Esophagus muscularis mucosa (tissue), 4 donors: ENCODE measurements at regions not wholly inside any gene's neighbourhood (a gene's known extent, or its start where the extent isn't known, plus 50 kb on each side); places are given as distances from the start of the nearest gene placed in this dataset.

Experiments
- EP300 ChIP-seq: sonication (generic); formaldehyde crosslinking; IDR thresholded peaks from one replicate; pipeline ENCODE4 v1.6.1; 2017; ENCODE audit warnings: antibody characterized with exemption
- POLR2A ChIP-seq: fragments of 450-650 bp; IDR thresholded peaks from one replicate; pipeline ENCODE4 v1.6.1; 2017; ENCODE audit warnings: antibody characterized with exemption, moderate library complexity, mild to moderate bottlenecking, low read depth
- POLR2AphosphoS5 ChIP-seq, 2 donors: sonication (generic); formaldehyde crosslinking; IDR thresholded peaks; one replicate each; pipeline ENCODE4 v1.6.1; 2017; ENCODE audit warnings: antibody characterized with exemption in 2 of 2
- TF ChIP-seq, protein P1 (sequence below), 3 experiments: fragments of 200-600 bp in 2 of 3; fragments of 450-650 bp in 1 of 3; sonication (generic) in 2 of 3; IDR thresholded peaks; one replicate each; pipeline ENCODE4 v1.5.1; 2017 to 2019; ENCODE audit warnings: antibody characterized with exemption in 3 of 3, mild to moderate bottlenecking in 2 of 3, moderate library complexity in 1 of 3

GRCh38 chr5:86330736-86331135, 287.0 kb upstream of the COX7C start:
- TF ChIP-seq, protein P1, sequence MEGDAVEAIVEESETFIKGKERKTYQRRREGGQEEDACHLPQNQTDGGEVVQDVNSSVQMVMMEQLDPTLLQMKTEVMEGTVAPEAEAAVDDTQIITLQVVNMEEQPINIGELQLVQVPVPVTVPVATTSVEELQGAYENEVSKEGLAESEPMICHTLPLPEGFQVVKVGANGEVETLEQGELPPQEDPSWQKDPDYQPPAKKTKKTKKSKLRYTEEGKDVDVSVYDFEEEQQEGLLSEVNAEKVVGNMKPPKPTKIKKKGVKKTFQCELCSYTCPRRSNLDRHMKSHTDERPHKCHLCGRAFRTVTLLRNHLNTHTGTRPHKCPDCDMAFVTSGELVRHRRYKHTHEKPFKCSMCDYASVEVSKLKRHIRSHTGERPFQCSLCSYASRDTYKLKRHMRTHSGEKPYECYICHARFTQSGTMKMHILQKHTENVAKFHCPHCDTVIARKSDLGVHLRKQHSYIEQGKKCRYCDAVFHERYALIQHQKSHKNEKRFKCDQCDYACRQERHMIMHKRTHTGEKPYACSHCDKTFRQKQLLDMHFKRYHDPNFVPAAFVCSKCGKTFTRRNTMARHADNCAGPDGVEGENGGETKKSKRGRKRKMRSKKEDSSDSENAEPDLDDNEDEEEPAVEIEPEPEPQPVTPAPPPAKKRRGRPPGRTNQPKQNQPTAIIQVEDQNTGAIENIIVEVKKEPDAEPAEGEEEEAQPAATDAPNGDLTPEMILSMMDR (IDR thresholded peaks at IDR 0.05): no peak
- TF ChIP-seq POLR2AphosphoS5 (IDR thresholded peaks at IDR 0.05) (no peak), POLR2A (no peak), EP300 (no peak)
